ENCODE measurements at regions not wholly inside any gene's neighbourhood (a gene's known extent, or its start where the extent isn't known, plus 50 kb on each side); places are given as distances from the start of the nearest gene placed in this dataset.

GRCh38 chr7:25735674-25736242, 416.2 kb upstream of the NFE2L3 start:
- TF ChIP-seq MYC (IDR thresholded peaks at IDR 0.05; ENCODE audit: low read depth, low read length) (no peak), POLR2A (IDR thresholded peaks at IDR 0.05; ENCODE audit: low read depth, low read length) (no peak)
- TF ChIP-seq, protein P1, sequence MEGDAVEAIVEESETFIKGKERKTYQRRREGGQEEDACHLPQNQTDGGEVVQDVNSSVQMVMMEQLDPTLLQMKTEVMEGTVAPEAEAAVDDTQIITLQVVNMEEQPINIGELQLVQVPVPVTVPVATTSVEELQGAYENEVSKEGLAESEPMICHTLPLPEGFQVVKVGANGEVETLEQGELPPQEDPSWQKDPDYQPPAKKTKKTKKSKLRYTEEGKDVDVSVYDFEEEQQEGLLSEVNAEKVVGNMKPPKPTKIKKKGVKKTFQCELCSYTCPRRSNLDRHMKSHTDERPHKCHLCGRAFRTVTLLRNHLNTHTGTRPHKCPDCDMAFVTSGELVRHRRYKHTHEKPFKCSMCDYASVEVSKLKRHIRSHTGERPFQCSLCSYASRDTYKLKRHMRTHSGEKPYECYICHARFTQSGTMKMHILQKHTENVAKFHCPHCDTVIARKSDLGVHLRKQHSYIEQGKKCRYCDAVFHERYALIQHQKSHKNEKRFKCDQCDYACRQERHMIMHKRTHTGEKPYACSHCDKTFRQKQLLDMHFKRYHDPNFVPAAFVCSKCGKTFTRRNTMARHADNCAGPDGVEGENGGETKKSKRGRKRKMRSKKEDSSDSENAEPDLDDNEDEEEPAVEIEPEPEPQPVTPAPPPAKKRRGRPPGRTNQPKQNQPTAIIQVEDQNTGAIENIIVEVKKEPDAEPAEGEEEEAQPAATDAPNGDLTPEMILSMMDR (IDR thresholded peaks at IDR 0.05; ENCODE audit: extremely low read depth in 1 of 2, insufficient read depth in 1 of 2, low read depth in 1 of 2, low read length in 2 of 2) = no peak
